Upper lobe of right lung (tissue), 1 donor: ENCODE measurements at regions not wholly inside any gene's neighbourhood (a gene's known extent, or its start where the extent isn't known, plus 50 kb on each side); places are given as distances from the start of the nearest gene placed in this dataset.

Source experiments
- ATAC-seq: fragments of 200-7000 bp; cut with Tn5 transposase; one replicate; pipeline ENCODE4 v1.9.1; 2020; ENCODE audit warnings: mild to moderate bottlenecking, moderate library complexity
- DNase-seq: peaks from one replicate; pipeline ENCODE4 v3.0.0-alpha.2; 2020
- H3K27ac ChIP-seq: fragments of 200-600 bp; one replicate; pipeline ENCODE4 v1.8.0; 2022
- H3K27me3 ChIP-seq: fragments of 200-600 bp; one replicate; pipeline ENCODE4 v1.8.0; 2022; ENCODE audit warnings: mild to moderate bottlenecking
- H3K36me3 ChIP-seq: fragments of 200-600 bp; one replicate; pipeline ENCODE4 v1.8.0; 2022
- H3K4me1 ChIP-seq: fragments of 200-600 bp; one replicate; pipeline ENCODE4 v1.8.0; 2022
- H3K4me3 ChIP-seq: fragments of 200-600 bp; one replicate; pipeline ENCODE4 v1.8.0; 2022; ENCODE audit warnings: mild to moderate bottlenecking
- H3K9me3 ChIP-seq: fragments of 200-600 bp; one replicate; pipeline ENCODE4 v1.8.0; 2022
- CTCF ChIP-seq: fragments of 200-600 bp; IDR thresholded peaks from one replicate; pipeline ENCODE4 v1.8.0; 2022; ENCODE audit warnings: antibody characterized with exemption
- intact Hi-C: fragments of 100-400 bp; cut with DNase I; formaldehyde crosslinking; loops from one replicate; pipeline ENCODE4 v1.11.0; 2022
- donor health status: DM: no; HTN: yes; CAD: no; lungs with severe emphysema.

- H3K27me3 ChIP-seq = peaks cover 32% of the 10 kb centered on the region
- H3K4me3 ChIP-seq = no peak overlapping the region
- H3K27ac ChIP-seq = no peak overlapping the region
- no peaks in the 10 kb centered on the region for H3K9me3 ChIP-seq
- no peaks in the 10 kb centered on the region for H3K36me3 ChIP-seq
- H3K4me1 ChIP-seq = no peaks in the 10 kb centered on the region
- DNase-seq (no peak), ATAC-seq (peak; percentile 10)
- no peak for TF ChIP-seq CTCF
- intact Hi-C loops = no loop called here
Measured at GRCh38 chr22:49690454-49690853, 137.2 kb downstream of the BRD1 start.

- Histone ChIP-seq H3K4me1 (no peaks in the 10 kb centered on the region), H3K27me3 (peaks cover 35% of the 10 kb centered on the region), H3K9me3 (no peaks in the 10 kb centered on the region), H3K27ac (no peak overlapping the region), H3K4me3 (no peak overlapping the region), H3K36me3 (no peaks in the 10 kb centered on the region)
- TF ChIP-seq CTCF = no peak
- ATAC-seq (no peak), DNase-seq (no peak)
- intact Hi-C loops = no loop called here
Measured at GRCh38 chr22:49689858-49690257, 137.8 kb downstream of the BRD1 start.

GRCh38 chr22:49689255-49689770, 138.4 kb downstream of the BRD1 start:
- DNase-seq (no peak), ATAC-seq (no peak)
- Histone ChIP-seq H3K36me3 (no peaks in the 10 kb centered on the region), H3K27me3 (peaks cover 35% of the 10 kb centered on the region), H3K4me1 (no peaks in the 10 kb centered on the region), H3K9me3 (no peaks in the 10 kb centered on the region), H3K4me3 (no peak overlapping the region), H3K27ac (no peak overlapping the region)
- intact Hi-C loops = no loop called here
- no peak for TF ChIP-seq CTCF

GRCh38 chr22:49688516-49689254, 139.0 kb downstream of the BRD1 start:
- Histone ChIP-seq H3K27me3 (peaks cover 35% of the 10 kb centered on the region), H3K4me1 (no peaks in the 10 kb centered on the region), H3K4me3 (no peak overlapping the region), H3K36me3 (no peaks in the 10 kb centered on the region), H3K9me3 (no peaks in the 10 kb centered on the region), H3K27ac (no peak overlapping the region)
- intact Hi-C loops = no loop called here
- no peak for TF ChIP-seq CTCF
- ATAC-seq (no peak), DNase-seq (no peak)

- Histone ChIP-seq H3K4me3 (no peak overlapping the region), H3K27me3 (peaks cover 35% of the 10 kb centered on the region), H3K27ac (no peak overlapping the region), H3K9me3 (no peaks in the 10 kb centered on the region), H3K4me1 (no peaks in the 10 kb centered on the region), H3K36me3 (no peaks in the 10 kb centered on the region)
- intact Hi-C loops = no loop called here
- no peak for TF ChIP-seq CTCF
- ATAC-seq (no peak), DNase-seq (no peak)
Measured at GRCh38 chr22:49687786-49688515, 139.7 kb downstream of the BRD1 start.
